HG02798 (cell line): ENCODE measurements at regions not wholly inside any gene's neighbourhood (a gene's known extent, or its start where the extent isn't known, plus 50 kb on each side); places are given as distances from the start of the nearest gene placed in this dataset.

Experiments used
- ATAC-seq: cut with Tn5 transposase; IDR thresholded peaks from one replicate; pipeline ENCODE4 v1.9.1; 2021; ENCODE audit warnings: mild to moderate bottlenecking; ENCODE audit not compliant: unreplicated experiment, poor library complexity

- no peak for ATAC-seq
Observed at GRCh38 chr12:58349161-58349560, 407.8 kb downstream of the ATP23 start.

DNA sequence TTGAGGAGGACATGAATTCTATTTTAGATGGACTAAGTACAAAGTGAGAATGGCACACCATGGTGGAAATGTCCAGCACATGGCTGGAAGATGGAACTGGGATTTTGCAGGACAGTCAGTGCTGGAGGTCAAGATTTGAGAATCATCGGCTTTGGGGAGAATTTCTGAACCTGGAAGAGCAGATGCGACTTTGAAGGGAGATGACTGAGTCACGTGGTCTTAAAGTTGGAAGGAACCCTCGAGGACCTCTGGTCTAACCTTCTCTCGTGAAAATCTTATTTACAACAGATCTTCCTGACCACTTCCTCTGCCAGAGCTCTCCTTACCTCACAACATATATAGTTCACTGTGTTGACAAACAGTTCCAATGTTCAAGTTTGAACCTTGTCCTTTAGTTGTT lies 415.4 kb downstream of the ATP23 start:
- ATAC-seq = no peak

DNA sequence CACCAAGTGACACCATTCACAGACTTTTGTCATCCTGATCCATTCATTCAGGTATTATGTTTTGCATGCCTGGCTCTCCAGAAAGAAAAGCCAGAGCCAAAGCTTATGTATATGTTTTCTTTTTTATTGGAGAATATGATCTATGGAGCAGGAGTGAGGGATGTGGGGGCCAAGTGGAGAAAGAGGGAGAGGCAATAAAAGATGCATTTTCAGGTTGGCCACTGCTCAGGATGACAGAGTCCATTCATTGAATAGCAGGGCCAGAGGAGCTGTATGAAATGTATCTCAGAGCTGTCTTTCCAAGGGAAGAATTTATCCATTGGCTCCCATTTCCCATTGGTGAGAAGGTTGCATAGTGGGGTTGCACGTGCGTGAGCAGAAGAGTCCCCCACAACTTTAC lies 416.1 kb downstream of the ATP23 start:
- no peak for ATAC-seq

DNA sequence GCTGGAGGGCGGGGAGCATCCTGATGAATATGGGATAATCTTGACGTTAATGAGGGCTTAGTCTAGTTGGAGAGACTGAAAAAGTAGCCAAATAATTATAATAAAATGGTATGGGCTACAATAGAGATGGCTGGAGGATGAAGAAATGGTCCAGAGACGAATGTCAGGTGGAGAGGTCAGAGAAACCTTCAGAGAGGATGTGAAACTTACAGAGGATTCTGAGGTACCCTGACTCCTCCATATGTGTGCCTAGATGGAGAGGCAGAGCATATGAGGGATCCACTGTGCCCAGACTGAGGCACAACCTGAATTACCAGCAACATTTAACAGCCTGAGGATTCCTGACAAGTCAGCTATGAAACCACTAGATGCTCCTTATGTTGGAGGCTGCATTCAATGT lies 417.0 kb downstream of the ATP23 start:
- ATAC-seq = peak; percentile 46

DNA sequence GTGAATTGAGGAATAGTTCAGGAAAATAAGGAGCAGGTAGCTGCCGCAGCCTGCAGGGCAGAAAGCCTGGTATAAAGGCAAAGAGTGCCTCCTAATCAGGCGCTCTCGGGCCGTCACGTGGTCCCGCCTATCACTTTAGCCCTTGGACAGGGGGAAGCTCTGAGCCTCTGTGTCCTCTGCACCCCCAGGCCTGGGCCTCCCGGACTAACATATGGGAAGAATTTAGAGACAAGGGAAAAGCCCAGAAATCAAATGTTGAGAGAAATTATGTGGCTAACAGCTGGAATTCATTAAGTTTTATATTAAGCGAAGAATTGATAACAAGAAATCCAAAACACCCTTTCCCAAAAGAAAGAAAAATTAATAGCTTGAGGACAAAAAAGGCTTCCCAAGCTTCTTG lies 417.7 kb downstream of the ATP23 start:
- no peak for ATAC-seq

- ATAC-seq = no peak
Observed at GRCh38 chr12:58361056-58361455, 419.7 kb downstream of the ATP23 start.

DNA sequence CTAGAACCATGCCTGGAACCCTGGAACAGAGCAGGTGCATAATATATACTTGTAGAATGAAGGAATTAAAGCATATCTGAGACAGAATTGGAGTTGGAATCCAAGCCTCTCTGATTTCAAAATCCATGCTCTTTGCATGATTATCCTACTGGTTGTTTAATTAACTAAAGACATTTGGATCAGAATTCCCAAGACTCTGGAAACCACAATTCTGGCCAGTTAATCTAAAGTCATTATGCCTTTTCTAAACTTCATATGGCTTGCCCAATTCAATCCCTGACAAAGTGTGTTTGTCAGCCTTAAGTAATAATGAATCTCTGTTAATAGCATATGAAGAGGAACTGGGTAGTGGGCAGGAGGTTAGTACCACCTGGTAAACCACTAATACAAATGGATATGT lies 422.6 kb downstream of the ATP23 start:
- ATAC-seq = no peak

GRCh38 chr12:58364389-58365086 lies 423.2 kb downstream of the ATP23 start:
- no peak for ATAC-seq

DNA sequence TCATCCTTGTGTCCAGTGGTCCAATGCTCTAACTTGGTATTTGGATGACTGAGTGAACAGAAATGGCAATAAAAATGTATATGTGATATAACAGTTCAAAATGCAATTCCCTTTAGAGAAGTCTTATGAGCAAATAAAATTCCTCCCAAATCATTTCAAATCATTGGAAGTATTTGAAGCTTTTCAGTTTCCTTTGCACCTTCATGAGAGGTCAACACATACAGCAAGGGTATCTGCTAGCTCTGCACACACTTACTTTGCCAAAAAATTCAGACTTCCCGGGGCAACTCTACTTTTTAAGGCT lies 423.7 kb downstream of the ATP23 start:
- ATAC-seq = no peak

- ATAC-seq = no peak
Observed at GRCh38 chr12:58367041-58367440, 425.7 kb downstream of the ATP23 start.

GRCh38 chr12:58368001-58368400 lies 426.6 kb downstream of the ATP23 start:
- no peak for ATAC-seq

- no peak for ATAC-seq
Observed at GRCh38 chr12:58369576-58369975, 428.2 kb downstream of the ATP23 start.

DNA sequence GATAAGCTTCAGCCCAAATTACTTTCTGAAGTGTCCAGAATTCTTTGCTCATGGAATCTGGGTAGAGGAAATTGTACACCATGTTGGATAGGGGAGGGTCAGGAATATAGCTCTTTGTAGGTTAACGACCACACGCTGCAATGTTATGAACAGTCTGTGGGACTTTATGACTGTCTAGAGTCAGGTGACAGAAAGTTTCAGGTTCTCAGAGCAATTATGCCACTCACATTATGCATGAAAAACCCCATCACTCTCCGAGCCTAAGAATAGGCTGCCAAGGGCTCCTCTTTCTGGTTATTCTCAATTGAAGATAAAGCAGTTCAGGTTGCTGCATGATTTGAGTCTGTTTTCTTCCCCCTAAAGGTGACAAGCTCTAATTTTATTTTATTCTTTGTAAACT lies 430.9 kb downstream of the ATP23 start:
- peak; percentile 99 for ATAC-seq

GRCh38 chr12:58378028-58378427 lies 436.7 kb downstream of the ATP23 start:
- no peak for ATAC-seq

GRCh38 chr12:58381546-58381945 lies 440.2 kb downstream of the ATP23 start:
- no peak for ATAC-seq

DNA sequence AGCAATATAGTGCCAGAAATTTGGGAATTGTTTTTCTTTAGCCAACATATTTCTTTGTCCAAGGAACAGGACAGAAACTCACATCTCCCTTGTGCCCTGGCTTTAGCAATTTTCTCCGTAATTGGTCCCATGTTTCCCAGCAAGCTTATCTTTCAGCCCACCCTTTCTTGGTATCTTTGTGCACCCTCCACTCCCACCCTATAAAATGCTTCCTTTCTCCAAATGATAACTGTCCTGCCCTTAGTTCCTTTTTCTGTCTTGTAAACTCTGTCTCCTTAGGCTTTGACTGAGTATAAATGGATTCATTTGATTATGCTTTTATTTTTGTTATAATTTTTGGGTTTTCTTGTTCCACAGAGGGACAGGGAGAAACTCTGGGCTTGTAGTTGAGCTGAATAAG lies 442.8 kb downstream of the ATP23 start:
- ATAC-seq = no peak

GRCh38 chr12:58386136-58386535 lies 444.8 kb downstream of the ATP23 start:
- ATAC-seq = no peak

- ATAC-seq = no peak
Observed at GRCh38 chr12:58387199-58387598, 445.8 kb downstream of the ATP23 start.

DNA sequence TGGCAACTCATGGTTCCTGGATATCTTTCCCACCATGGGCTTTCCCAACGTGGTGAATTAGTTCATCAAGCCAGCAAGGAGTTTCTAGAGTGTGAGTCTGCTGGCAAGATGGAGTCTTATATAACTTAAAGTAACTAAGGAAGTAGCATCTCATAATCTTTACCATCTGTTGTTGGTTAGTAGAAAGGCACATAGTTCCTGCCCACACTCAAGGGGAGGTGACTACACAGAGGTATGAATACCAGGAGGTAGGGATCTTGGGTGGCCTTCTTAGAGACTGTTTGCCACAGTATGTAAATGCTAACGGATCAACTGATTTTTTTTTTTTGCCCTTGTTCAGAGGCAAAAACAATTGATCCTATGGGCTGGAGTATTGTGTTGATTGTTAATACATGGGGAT lies 446.9 kb downstream of the ATP23 start:
- ATAC-seq = no peak

DNA sequence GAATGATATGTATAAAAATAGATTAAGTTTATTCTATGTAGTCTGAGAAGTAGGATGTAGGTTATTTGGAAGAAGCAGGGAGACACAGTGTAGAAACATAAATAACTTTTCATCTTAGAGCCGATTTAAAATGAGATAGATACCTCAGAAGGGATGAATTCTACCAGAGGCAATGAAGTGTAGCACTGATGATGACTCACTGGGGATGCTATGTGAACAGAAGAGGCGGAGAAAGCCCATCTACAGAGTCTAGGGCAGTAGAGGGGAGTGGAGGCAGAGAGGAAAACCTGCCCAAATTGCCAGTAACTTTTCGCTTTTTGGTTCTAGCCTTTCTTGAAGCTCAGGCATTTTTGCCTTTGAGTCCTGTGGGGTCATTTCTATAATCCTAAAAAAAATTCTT lies 451.8 kb downstream of the ATP23 start:
- no peak for ATAC-seq

DNA sequence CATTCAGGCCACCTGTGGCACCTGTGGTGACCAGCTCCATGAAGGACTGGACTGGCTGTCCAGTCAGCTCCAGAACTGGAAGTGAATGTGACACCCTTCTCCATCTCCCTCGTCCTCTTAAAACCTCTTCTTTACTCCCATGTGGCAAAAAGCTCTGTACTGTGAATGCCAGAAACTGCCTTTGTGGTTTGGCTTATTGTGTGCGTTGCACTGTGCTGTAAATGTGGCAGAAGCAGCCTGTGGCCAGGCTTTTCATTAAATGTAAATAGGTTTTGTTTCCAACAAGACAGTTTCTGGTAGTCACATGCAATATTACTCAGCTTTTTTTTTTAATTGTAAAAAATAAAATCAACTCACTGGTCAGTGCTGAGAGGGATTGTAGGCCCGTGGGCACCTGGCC lies 453.7 kb downstream of the ATP23 start:
- ATAC-seq = no peak

DNA sequence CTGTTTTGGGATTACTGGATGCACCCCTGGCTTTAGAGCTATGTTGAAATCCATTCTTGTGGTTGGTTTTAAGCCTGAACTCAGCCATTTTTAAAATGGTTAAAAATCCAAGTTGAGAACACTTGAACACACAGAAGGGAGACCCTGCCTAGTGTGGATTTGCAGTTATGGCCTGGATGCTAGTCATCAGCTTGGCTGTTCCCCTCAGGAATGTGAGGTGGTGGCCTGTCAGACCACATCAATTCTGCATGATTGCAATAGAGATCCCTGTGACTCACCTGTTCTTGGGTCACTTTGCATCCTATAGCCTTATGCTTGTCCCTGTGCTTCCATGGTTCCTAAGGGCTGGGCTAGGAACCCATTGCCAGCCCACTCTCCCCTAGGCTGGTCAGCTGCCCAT lies 454.1 kb downstream of the ATP23 start:
- ATAC-seq = no peak

GRCh38 chr12:58396239-58396638 lies 454.9 kb downstream of the ATP23 start:
- ATAC-seq = no peak
